HFFc6 (cell line): ENCODE measurements at regions not wholly inside any gene's neighbourhood (a gene's known extent, or its start where the extent isn't known, plus 50 kb on each side); places are given as distances from the start of the nearest gene placed in this dataset.

Experiments used
- DNase-seq: peaks from one replicate; pipeline ENCODE4 v3.0.0-alpha.2; 2018
- H3K27ac Mint-ChIP-seq: 2 replicates; pipeline ENCODE4 v1.8.0; 2020; ENCODE audit warnings: mild to moderate bottlenecking, mixed read lengths
- H3K27me3 Mint-ChIP-seq: 2 replicates; pipeline ENCODE4 v1.8.0; 2021; ENCODE audit warnings: mild to moderate bottlenecking, moderate library complexity, mixed read lengths; ENCODE audit not compliant: insufficient read depth
- H3K36me3 Mint-ChIP-seq: 2 replicates; pipeline ENCODE4 v1.8.0; 2021; ENCODE audit warnings: low read depth, mixed read lengths
- H3K4me1 Mint-ChIP-seq: 2 replicates; pipeline ENCODE4 v1.8.0; 2020; ENCODE audit warnings: low read depth, mixed read lengths
- H3K4me3 Mint-ChIP-seq: 2 replicates; pipeline ENCODE4 v1.8.0; 2020; ENCODE audit warnings: mild to moderate bottlenecking, moderate library complexity, mixed read lengths
- H3K9me3 Mint-ChIP-seq: 2 replicates; pipeline ENCODE4 v1.8.0; 2020; ENCODE audit warnings: mild to moderate bottlenecking, mixed read lengths
- CTCF ChIP-seq: fragments of 200-600 bp; sonication (generic); IDR thresholded peaks from 2 replicates; pipeline ENCODE4 v1.5.0; 2021; ENCODE audit warnings: antibody characterized with exemption, mild to moderate bottlenecking

GRCh38 chr6:967701-968100 lies 274.8 kb upstream of the EXOC2 start:
- peaks cover 7% of the 10 kb centered on the region for H3K27me3 Mint-ChIP-seq
- TF ChIP-seq CTCF = no peak
- H3K4me1 Mint-ChIP-seq = peaks cover 7% of the 10 kb centered on the region; the same call in 1 of the 2 replicates
- H3K4me3 Mint-ChIP-seq = no peak overlapping the region
- no peaks in the 10 kb centered on the region; the same call in 1 of the 2 replicates for H3K9me3 Mint-ChIP-seq
- H3K36me3 Mint-ChIP-seq = no peaks in the 10 kb centered on the region
- H3K27ac Mint-ChIP-seq = no peak overlapping the region
- DNase-seq = no peak

GRCh38 chr6:965343-965742 lies 272.4 kb upstream of the EXOC2 start:
- H3K27me3 Mint-ChIP-seq = peaks cover 7% of the 10 kb centered on the region
- TF ChIP-seq CTCF = no peak
- no peak overlapping the region for H3K4me3 Mint-ChIP-seq
- DNase-seq = no peak
- H3K36me3 Mint-ChIP-seq = no peaks in the 10 kb centered on the region
- H3K27ac Mint-ChIP-seq = no peak overlapping the region
- peaks cover 5% of the 10 kb centered on the region for H3K4me1 Mint-ChIP-seq
- no peaks in the 10 kb centered on the region; the same call in 1 of the 2 replicates for H3K9me3 Mint-ChIP-seq

GRCh38 chr6:963456-963855 lies 270.5 kb upstream of the EXOC2 start:
- no peak for DNase-seq
- Mint-ChIP-seq H3K27ac (no peak overlapping the region), H3K4me1 (peaks cover 24% of the 10 kb centered on the region), H3K4me3 (no peak overlapping the region), H3K9me3 (no peaks in the 10 kb centered on the region), H3K36me3 (no peaks in the 10 kb centered on the region), H3K27me3 (peaks cover 6% of the 10 kb centered on the region)
- TF ChIP-seq CTCF = no peak

- TF ChIP-seq CTCF = no peak
- no peak for DNase-seq
- H3K36me3 Mint-ChIP-seq = no peaks in the 10 kb centered on the region
- peaks cover 34% of the 10 kb centered on the region for H3K4me1 Mint-ChIP-seq
- peaks cover 4% of the 10 kb centered on the region; the same call in 1 of the 2 replicates for H3K27me3 Mint-ChIP-seq
- no peaks in the 10 kb centered on the region for H3K9me3 Mint-ChIP-seq
- H3K27ac Mint-ChIP-seq = no peak overlapping the region
- no peak overlapping the region for H3K4me3 Mint-ChIP-seq
These were observed 268.5 kb upstream of the EXOC2 start for GRCh38 chr6:961407-961960.

- H3K27ac Mint-ChIP-seq = no peak overlapping the region
- H3K36me3 Mint-ChIP-seq = no peaks in the 10 kb centered on the region
- DNase-seq = no peak
- no peaks in the 10 kb centered on the region for H3K9me3 Mint-ChIP-seq
- no peak overlapping the region for H3K4me3 Mint-ChIP-seq
- TF ChIP-seq CTCF = no peak
- peaks cover 34% of the 10 kb centered on the region for H3K4me1 Mint-ChIP-seq
- H3K27me3 Mint-ChIP-seq = peaks cover 4% of the 10 kb centered on the region; the same call in 1 of the 2 replicates
These were observed 267.4 kb upstream of the EXOC2 start for GRCh38 chr6:960356-960755.
